Activated naive CD4-positive, alpha-beta T cell treated with Interleukin-2 at 50 U/mL for 16 hours (primary cell): ENCODE measurements at regions not wholly inside any gene's neighbourhood (a gene's known extent, or its start where the extent isn't known, plus 50 kb on each side); places are given as distances from the start of the nearest gene placed in this dataset.
"Not testable (repeated sequence)": the region's sequence is repeated elsewhere in the genome, so short reads cannot be mapped to it uniquely, and the experiment has no call there.

Source experiments
- DNase-seq: peaks from one replicate; pipeline ENCODE4 v3.0.0-alpha.2; 2020

GRCh38 chr18:39366656-39367055 is 1801.1 kb upstream of the CELF4 start:
- no peak for DNase-seq

GRCh38 chr18:39365836-39366485 is 1800.4 kb upstream of the CELF4 start:
- no peak for DNase-seq

DNA sequence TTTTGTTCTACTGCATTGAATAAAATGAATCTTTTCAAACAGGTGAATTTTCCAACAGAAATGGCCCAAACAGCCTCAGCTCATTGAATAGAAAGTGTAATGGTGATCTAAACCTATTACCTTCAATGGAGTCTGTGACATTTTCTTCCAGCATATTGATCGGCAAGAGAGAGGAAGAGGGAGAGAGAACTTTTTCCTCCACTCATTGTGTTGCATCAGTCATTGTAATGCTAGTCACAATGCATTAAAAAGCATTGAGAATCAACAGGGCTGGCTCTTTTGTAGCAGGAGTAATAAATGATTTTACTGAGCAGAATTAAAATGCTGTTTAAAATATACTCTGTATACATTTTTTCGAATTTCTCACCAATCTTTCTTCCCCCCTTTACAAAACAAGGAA is 1794.5 kb upstream of the CELF4 start:
- no peak for DNase-seq

- no peak for DNase-seq
These were observed 1794.0 kb upstream of the CELF4 start for GRCh38 chr18:39359636-39360035.

- no peak for DNase-seq
These were observed 1785.3 kb upstream of the CELF4 start for GRCh38 chr18:39350945-39351344.

- no peak for DNase-seq
These were observed 1784.2 kb upstream of the CELF4 start for GRCh38 chr18:39349801-39350200.

DNA sequence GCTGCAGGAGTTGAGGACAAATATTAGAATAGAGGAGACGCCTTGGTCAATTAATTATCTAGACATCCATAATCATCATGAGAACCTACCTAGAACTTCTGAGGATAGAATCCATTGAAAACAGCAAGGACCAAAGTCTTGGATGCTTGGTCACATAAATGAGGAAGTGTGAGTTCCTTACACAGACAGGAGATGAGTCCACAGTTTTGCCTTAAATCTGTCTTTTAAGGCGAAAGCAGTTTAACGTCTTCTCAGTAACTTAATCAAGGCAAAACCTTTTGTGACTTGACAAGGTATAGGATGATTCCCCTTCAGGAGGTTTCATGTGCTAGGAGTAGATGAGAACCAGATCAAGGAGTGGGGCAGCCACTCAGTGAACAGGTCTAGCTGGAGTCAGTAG is 1783.2 kb upstream of the CELF4 start:
- no peak for DNase-seq

- no peak for DNase-seq
These were observed 1782.1 kb upstream of the CELF4 start for GRCh38 chr18:39347701-39348100.

GRCh38 chr18:39346916-39347315 is 1781.3 kb upstream of the CELF4 start:
- DNase-seq: no peak

DNA sequence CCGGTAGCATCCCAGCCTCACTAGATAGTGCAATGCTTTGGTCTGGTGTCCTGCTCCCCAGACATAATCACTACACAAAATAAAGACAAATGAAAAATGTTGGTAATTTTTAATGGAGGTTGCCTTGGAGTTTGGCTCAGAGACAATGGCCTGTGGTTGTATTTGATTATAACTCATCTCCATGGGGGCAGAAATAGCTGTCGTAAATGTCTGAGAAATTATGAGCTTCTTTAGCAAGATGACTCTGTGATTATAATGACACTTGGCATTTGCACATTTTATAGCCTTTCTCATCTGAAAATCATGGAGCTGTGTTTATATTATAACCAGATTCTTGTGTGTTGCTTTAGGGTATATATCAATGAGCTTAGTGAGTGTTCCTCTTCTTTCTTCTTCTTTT is 1779.7 kb upstream of the CELF4 start:
- DNase-seq: no peak

DNA sequence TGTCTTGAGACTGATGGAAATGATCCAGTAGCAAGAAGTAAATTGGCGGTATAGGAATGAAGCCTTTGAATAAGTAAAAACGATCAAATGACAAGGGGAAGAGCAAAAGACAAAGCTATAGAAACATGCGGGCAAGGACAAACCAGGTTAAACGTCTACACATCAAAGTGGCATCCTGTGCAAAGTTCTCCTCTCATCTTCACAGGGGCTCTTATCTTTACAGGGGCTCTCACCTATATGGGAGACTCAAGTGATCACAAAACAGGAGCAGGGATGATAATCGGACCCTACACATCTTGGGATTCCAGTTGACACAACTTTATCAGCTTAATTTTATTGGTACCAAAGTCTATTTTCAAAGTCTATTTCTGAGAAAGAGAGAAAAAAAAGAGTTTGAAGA is 1778.9 kb upstream of the CELF4 start:
- DNase-seq: no peak

DNA sequence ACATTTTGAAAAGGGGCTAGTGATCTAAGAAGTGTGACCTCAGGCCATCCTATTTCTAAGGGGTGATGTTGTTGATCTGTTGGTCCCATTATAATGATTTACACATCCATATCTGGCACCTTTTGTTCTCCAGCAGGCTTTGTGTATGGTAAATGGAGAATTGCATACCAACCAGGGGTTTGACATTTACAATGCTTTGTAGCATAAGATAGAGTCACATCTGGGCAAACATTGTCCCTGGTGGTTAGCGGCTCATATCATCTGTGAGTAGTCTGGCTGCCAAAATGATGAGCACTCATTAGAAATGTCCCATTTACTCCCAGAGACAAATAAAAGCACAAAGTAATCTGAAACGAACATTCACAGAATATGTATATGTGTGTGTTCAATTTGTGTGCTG is 1775.5 kb upstream of the CELF4 start:
- no peak for DNase-seq

- no peak for DNase-seq
These were observed 1774.8 kb upstream of the CELF4 start for GRCh38 chr18:39340418-39340817.

DNA sequence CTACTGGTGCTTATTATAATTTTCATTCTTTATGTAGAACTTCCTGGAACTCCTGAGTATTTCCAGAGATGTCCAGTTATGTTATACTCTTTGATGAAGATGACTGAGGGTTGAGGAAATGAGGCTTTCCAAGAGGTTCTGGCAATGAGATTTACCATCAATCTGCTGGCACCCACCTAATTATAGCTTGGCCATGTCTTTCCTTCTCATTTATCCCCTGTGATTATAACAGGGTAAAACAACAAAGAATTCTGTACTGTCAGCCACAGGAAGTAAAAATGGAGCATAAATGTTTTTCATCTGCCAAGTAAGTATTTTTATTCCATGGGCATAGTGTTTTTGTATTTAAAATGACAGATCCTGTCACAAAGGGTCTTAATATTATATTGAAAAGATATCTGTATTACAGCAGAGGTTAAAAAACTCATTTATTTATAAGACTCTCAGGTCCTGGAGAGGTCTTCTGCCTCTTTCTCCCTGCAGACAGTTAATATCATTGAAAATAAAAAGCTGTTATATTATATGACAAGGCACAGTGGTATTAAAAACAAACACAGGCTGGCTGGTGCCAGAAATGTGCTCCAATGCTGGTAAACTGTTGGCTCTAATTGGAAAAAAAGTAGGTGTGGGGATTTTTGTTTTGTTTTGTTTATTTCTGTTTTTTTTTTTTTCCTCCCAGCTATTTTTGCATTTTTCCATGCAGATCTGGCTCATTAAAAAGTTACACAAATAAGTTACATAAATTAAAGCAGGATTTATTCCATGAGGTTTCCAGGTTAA is 1764.1 kb upstream of the CELF4 start:
- DNase-seq: no peak

GRCh38 chr18:39326772-39327171 is 1761.2 kb upstream of the CELF4 start:
- no peak for DNase-seq

- DNase-seq: no peak
These were observed 1760.4 kb upstream of the CELF4 start for GRCh38 chr18:39325973-39326372.

- no peak for DNase-seq
These were observed 1753.5 kb upstream of the CELF4 start for GRCh38 chr18:39319141-39319540.

GRCh38 chr18:39318462-39318861 is 1752.9 kb upstream of the CELF4 start:
- DNase-seq: no peak

- DNase-seq: no peak
These were observed 1752.4 kb upstream of the CELF4 start for GRCh38 chr18:39318008-39318407.

GRCh38 chr18:39314595-39314994 is 1749.0 kb upstream of the CELF4 start:
- no peak for DNase-seq

DNA sequence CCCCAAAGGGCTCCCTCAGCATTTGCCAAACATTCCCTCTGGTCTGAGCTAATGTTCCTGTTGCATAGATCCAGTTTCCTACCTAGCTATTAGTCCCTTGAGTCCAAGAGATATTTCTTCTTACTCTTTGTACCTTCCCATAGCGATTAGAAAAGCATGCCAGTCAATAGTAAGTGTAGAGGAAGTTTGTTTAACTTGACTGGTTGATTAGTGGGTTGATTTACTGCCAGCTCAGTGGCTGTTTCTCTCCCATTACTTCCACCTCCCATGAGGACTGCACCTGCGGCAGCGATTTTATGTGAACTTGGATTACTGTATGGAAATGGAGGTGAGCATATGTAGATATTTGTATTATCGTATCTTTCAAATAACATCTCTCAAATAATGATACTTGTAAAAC is 1748.4 kb upstream of the CELF4 start:
- no peak for DNase-seq

GRCh38 chr18:39311111-39311712 is 1745.6 kb upstream of the CELF4 start:
- no peak for DNase-seq

DNA sequence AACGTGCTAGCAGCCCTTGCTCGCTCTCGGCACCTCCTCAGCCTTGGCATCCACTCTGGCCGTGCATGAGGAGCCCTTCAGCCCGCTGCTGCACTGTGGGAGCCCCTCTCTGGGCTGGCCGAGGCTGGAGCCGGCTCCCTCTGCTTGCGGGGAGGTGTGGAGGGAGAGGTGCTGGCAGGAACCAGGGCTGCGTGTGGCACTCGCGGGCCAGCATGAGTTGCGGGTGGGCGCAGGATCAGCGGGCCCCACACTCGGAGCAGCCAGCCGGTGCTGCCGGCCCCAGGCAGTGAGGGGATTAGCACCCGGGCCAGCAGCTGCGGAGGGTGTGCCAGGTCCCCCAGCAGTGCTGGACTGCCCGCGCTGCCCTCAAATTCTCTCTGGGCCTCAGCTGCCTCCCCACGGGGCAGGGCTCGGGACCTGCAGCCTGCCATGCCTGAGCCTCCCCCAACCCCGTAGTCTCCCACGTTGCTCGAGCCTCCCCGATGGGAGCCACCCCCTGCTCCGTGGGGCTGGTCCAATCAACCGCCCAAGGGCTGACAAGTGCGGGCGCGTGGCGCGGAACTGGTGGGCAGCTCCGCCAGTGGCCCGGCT is 1743.4 kb upstream of the CELF4 start:
- DNase-seq: not testable (repeated sequence)

GRCh38 chr18:39305766-39306165 is 1740.2 kb upstream of the CELF4 start:
- no peak for DNase-seq
